ENCODE measurements at regions not wholly inside any gene's neighbourhood (a gene's known extent, or its start where the extent isn't known, plus 50 kb on each side); places are given as distances from the start of the nearest gene placed in this dataset.

GRCh38 chr20:20933142-20933958 lies 172.8 kb downstream of the LINC00237 start:
- DNase-seq (ENCODE audit: low spot score) = no peak

GRCh38 chr20:20932156-20932555 lies 174.0 kb downstream of the LINC00237 start:
- no peak for DNase-seq (ENCODE audit: low spot score)

DNA sequence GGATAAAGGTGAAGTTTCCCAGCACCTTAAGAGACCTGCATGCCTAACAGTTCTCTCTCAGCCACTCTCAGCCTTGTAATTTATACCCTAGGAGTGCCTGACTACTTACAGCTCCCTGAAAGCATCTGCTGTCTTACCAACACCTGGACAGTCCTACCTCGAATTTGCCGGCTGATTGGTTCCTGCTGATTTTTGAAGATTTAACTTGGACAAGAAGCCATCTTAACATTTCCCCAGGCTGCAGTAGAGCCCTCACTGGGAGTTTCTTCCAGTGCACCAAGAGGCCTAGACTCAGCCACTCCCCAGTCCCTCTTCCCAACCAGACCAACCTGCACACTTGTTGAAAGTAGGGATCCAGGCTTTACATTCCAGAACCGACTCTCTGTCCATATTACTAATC lies 174.5 kb downstream of the LINC00237 start:
- no peak for DNase-seq (ENCODE audit: low spot score)

DNA sequence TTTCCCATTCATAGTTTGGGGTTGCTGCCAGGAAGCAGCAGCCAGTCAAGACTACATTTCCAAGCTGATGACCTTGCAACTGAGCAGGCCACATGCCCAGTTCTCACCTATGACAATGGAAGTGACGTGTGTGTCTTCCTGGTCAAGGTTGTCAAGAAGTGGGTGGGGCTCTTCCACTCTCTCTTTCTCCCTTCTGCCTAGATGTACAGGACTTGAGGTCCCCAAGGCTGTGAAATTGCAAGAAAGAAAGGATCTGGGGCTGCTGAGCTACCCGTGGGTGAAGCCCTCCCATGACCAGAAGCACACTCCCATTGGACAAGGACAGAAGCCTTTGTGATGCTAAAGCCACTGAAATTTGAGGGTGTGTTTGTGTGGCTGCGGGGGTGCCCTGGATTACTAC lies 175.1 kb downstream of the LINC00237 start:
- DNase-seq (ENCODE audit: low spot score) = no peak

GRCh38 chr20:20930500-20930899 lies 175.7 kb downstream of the LINC00237 start:
- DNase-seq (ENCODE audit: low spot score) = no peak

DNA sequence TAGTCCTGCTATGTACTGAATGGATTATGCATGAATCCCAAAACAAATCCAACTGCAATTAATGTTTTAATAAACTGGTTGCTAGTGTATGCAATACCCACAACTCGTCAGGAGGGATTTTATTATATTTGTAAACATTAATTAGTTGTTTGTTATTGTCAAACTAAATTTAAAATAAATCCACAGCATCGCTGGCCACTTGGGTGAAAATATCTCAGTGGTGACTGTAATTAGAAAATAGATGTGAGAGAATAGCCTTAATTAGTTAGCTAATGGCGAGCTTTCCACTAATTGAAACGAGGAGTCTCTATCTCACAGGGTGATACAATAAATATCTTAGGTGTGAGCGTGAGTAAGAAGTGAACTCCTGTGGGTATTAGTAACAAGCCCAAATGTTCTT lies 176.8 kb downstream of the LINC00237 start:
- no peak for DNase-seq (ENCODE audit: low spot score)

- DNase-seq (ENCODE audit: low spot score) = no peak
Measured at GRCh38 chr20:20926222-20926905, 179.8 kb downstream of the LINC00237 start.

DNA sequence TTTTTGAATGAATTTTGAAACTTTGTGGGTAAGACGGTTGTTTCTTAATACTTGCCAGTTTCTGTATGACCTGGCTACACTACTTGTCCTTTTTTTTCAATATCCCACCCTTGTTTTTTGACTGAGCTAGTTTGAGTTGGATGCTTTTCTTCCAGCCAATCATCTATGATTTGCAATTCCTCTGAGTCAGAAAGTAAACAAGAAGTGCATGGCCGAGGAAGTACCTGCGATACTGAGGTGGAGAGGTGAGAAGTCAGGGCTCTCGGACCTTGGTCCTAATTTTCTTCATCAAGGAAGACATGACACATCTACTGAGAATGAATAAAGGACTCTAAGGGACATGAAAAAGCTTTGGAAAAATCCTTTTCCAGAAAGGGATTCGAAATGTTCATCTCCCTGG lies 185.7 kb downstream of the LINC00237 start:
- no peak for DNase-seq (ENCODE audit: low spot score)

GRCh38 chr20:20915844-20916243 lies 190.3 kb downstream of the LINC00237 start:
- no peak for DNase-seq (ENCODE audit: low spot score)

DNA sequence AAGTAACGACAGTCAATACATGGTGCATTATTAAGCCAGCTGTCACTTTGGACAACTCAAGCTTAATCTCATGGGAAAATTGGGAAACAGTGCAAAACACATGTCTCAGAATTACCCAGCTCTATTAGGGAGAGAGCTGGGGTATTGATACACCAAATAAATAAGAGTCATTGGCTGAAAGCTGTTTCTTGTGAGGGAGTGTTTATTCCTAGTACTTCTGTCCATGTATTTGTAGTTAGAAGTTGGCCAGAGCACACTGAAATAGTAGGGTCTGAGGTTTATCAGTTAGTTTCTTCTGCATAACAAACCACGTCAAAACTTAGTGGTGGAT lies 192.0 kb upstream of the RALGAPA2 start:
- DNase-seq (ENCODE audit: low spot score) = no peak

GRCh38 chr20:20903773-20904500 lies 191.5 kb upstream of the RALGAPA2 start:
- no peak for DNase-seq (ENCODE audit: low spot score)

GRCh38 chr20:20897922-20898321 lies 185.5 kb upstream of the RALGAPA2 start:
- DNase-seq (ENCODE audit: low spot score) = no peak

DNA sequence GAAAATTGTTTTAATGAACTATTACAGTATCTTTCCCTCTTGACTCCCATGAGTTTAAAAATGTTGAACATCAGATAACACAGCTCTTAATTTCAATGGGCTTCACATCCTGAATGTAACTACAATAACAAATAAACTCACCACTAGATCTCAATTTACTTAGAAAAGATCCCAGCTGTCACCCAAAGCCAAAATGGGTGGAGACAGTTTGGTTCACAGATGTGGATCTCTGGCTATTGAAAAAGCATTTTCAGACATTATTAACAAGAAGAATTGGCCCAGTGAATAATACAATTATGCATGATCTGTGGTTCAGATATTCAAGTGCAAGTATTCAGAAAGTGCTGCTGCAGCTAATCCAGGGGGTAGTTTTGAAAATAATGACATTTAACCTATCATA lies 184.7 kb upstream of the RALGAPA2 start:
- DNase-seq (ENCODE audit: low spot score) = no peak

GRCh38 chr20:20896606-20897005 lies 184.2 kb upstream of the RALGAPA2 start:
- DNase-seq (ENCODE audit: low spot score) = no peak

DNA sequence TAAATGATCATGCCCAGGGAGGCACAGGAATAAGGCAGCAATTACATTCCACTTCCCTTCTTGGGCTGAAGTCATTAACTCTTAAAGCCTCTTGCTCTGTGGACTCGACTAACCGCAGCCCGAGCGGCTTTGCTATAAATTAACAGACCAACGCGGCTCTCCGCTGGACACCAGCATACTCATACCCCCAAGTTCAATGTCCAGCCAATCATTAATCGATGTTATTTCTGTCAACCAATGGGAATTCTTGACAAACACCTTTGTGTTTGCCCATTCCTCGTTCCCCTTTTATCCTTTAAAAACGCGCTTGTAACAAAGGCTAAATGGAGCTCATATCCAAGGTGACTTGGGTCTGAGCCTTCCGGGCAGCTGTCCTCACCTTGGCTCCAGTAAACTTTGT lies 183.1 kb upstream of the RALGAPA2 start:
- no peak for DNase-seq (ENCODE audit: low spot score)

DNA sequence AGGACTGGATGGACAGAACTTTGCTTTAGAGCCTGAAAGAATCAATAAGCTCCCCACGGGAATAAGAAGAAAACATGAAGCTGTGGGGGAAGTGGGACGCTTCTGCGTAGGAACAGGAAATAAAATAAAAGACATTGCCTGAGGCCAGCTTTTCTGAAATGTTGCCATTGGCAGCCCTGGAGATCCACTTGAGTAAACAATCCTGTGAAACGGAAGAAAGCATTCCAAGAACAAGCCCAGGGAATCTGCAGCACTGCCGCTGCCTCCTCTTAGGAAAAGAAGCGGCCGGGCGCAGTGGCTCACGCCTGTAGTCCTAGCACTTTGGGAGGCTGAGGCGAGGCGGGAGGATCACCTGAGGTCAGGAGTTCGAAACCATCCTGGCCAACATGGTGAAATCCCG lies 182.3 kb upstream of the RALGAPA2 start:
- DNase-seq (ENCODE audit: low spot score) = no peak

DNA sequence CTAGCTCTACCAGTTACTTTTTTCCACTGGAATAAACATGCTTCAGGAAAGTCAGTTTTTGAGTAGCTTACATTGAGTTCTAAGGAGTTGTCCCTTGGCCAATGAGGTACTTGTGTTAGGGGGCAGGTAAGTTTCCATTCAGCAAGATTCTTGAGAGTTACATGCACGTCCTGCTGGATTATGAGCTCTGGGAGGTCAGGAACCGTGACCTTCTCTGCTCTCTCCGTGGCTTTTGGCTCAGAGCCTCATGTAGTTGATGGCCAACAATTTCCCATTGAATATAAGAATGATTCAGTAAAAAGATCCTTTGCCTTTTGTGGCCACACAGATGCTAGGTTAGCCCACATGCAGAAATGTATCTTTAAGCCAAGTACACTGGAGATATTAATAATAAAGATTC lies 181.8 kb upstream of the RALGAPA2 start:
- no peak for DNase-seq (ENCODE audit: low spot score)

- DNase-seq (ENCODE audit: low spot score) = no peak
Measured at GRCh38 chr20:20892328-20892727, 179.9 kb upstream of the RALGAPA2 start.

DNA sequence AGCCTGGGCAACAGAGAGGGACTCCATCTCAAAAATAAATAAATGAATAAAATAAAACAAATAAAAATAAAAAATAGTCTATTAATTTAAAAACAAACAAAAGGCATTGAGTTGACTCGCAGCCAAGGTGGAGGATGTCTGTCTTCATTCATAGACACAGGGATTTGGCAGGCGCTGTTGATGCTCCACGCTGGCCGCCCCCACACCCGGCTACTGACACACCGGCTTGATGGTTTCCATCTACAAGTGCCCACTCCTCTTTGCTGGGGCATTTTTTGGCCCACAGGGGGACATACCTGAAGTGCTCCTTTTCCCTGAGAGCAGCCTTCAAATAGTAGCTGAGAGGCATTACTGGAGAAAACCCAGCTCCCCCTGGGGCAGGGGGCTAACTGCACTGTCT lies 178.3 kb upstream of the RALGAPA2 start:
- no peak for DNase-seq (ENCODE audit: low spot score)

DNA sequence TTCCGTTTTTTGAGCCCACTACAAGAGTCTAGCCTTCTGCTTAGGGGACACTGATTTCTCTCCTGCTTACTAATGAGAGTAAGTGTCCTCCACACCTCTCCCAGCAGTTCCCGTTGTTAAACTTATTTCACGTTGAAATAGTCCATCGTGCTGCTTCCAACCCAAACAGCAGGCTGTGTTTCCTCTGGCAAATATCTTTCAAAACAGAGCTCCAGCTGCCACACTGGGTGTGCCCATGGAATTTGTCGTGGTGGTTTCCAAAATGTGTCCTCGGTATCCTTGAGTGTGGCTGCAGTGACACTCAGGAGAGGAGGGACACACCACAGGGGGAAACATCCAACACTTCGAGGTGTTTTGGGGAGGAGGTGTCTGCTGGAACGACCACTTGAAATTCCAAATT lies 176.5 kb upstream of the RALGAPA2 start:
- DNase-seq (ENCODE audit: low spot score) = no peak

DNA sequence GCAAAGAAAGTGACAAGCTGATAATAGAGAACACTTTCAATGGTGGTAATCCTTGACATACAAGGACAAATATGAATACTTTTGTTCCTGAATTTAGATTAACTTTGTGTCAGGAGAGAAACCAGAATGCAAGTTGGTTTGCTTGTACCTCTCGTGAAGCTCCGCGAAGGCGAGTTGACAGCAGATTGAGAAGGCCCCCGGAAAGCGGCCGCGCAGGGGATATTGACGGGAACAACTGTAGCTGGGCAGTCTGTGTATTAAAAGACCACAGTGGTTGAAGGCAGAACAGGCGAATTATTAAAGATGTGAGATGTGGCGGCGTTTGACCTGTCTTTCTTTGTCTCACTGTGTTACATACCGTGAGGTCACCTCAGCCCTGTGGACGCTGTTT lies 175.8 kb upstream of the RALGAPA2 start:
- no peak for DNase-seq (ENCODE audit: low spot score)

- DNase-seq (ENCODE audit: low spot score) = no peak
Measured at GRCh38 chr20:20887593-20888265, 175.3 kb upstream of the RALGAPA2 start.

GRCh38 chr20:20881808-20882207 lies 169.4 kb upstream of the RALGAPA2 start:
- no peak for DNase-seq (ENCODE audit: low spot score)
